Activated T-helper 1 cell treated with anti-CD3 and anti-CD28 coated beads, Interleukin-12 subunit alpha, Interleukin-12 subunit beta, Interleukin-2, Interleukin-4 antibody, amounts not matched to agents 30 ng/mL and 10 ng/mL and 1 ng/mL, durations not matched to agents 14 hours and 24 hours and 36 hours (primary cell): ENCODE measurements at regions not wholly inside any gene's neighbourhood (a gene's known extent, or its start where the extent isn't known, plus 50 kb on each side); places are given as distances from the start of the nearest gene placed in this dataset.

Source experiments
- DNase-seq: peaks from one replicate; pipeline ENCODE4 v3.0.0; 2021; ENCODE audit warnings: low spot score
- H3K27ac Mint-ChIP-seq: one replicate; pipeline ENCODE4 v1.8.0; 2021; ENCODE audit warnings: mild to moderate bottlenecking, mixed read lengths
- H3K27me3 Mint-ChIP-seq: one replicate; pipeline ENCODE4 v1.8.0; 2022; ENCODE audit warnings: mild to moderate bottlenecking, moderate library complexity, mixed read lengths; ENCODE audit not compliant: insufficient read depth
- H3K36me3 Mint-ChIP-seq: one replicate; pipeline ENCODE4 v1.8.0; 2021; ENCODE audit warnings: low read depth, mixed read lengths
- H3K4me1 Mint-ChIP-seq: one replicate; pipeline ENCODE4 v1.8.0; 2021; ENCODE audit warnings: low read depth, mixed read lengths
- H3K4me3 Mint-ChIP-seq: one replicate; pipeline ENCODE4 v1.8.0; 2021; ENCODE audit warnings: mild to moderate bottlenecking, moderate library complexity, mixed read lengths
- H3K9me3 Mint-ChIP-seq: one replicate; pipeline ENCODE4 v1.8.0; 2021; ENCODE audit warnings: mixed read lengths
- intact Hi-C: fragments of 100-400 bp; cut with micrococcal nuclease; formaldehyde crosslinking; loops from one replicate; pipeline ENCODE4 v1.15.1; 2024

GRCh38 chr2:18649502-18650135, 60.2 kb upstream of the NT5C1B start:
- Mint-ChIP-seq H3K36me3 (no peaks in the 10 kb centered on the region), H3K27ac (no peak overlapping the region)
- DNase-seq: no peak

GRCh38 chr2:18648161-18648560, 58.8 kb upstream of the NT5C1B start:
- no peak overlapping the region for H3K4me3 Mint-ChIP-seq
- H3K4me1 Mint-ChIP-seq: no peaks in the 10 kb centered on the region
- no peaks in the 10 kb centered on the region for H3K36me3 Mint-ChIP-seq
- H3K9me3 Mint-ChIP-seq: no peaks in the 10 kb centered on the region
- no peak for DNase-seq
- no peaks in the 10 kb centered on the region for H3K27me3 Mint-ChIP-seq
- H3K27ac Mint-ChIP-seq: no peak overlapping the region
- intact Hi-C loops: no loop called here

More at GRCh38 chr2:18649502-18650135, 60.2 kb upstream of the NT5C1B start:
- Mint-ChIP-seq H3K27me3 (no peaks in the 10 kb centered on the region), H3K4me1 (no peaks in the 10 kb centered on the region), H3K9me3 (no peaks in the 10 kb centered on the region), H3K4me3 (no peak overlapping the region)
- intact Hi-C loops: no loop called here

GRCh38 chr2:18647731-18648130, 58.4 kb upstream of the NT5C1B start:
- Mint-ChIP-seq H3K9me3 (no peaks in the 10 kb centered on the region), H3K4me3 (no peak overlapping the region), H3K27ac (no peak overlapping the region), H3K4me1 (no peaks in the 10 kb centered on the region), H3K27me3 (no peaks in the 10 kb centered on the region), H3K36me3 (no peaks in the 10 kb centered on the region)
- intact Hi-C loops: no loop called here
- no peak for DNase-seq

- Mint-ChIP-seq H3K27me3 (no peaks in the 10 kb centered on the region), H3K36me3 (no peaks in the 10 kb centered on the region), H3K27ac (no peak overlapping the region), H3K4me1 (no peaks in the 10 kb centered on the region), H3K4me3 (no peak overlapping the region), H3K9me3 (no peaks in the 10 kb centered on the region)
- DNase-seq: no peak
- intact Hi-C loops: no loop called here
Observed at GRCh38 chr2:18645315-18645714, 55.9 kb upstream of the NT5C1B start.

- Mint-ChIP-seq H3K27ac (no peak overlapping the region), H3K4me3 (no peak overlapping the region), H3K36me3 (no peaks in the 10 kb centered on the region), H3K4me1 (no peaks in the 10 kb centered on the region), H3K9me3 (peaks cover 2% of the 10 kb centered on the region), H3K27me3 (no peaks in the 10 kb centered on the region)
- intact Hi-C loops: no loop called here
- DNase-seq: no peak
Observed at GRCh38 chr2:18644115-18644462, 54.7 kb upstream of the NT5C1B start.

- Mint-ChIP-seq H3K27ac (no peak overlapping the region), H3K4me1 (no peaks in the 10 kb centered on the region), H3K9me3 (peaks cover 4% of the 10 kb centered on the region), H3K36me3 (no peaks in the 10 kb centered on the region), H3K27me3 (no peaks in the 10 kb centered on the region), H3K4me3 (no peak overlapping the region)
- DNase-seq: no peak
- intact Hi-C loops: no loop called here
Observed at GRCh38 chr2:18643326-18644114, 54.2 kb upstream of the NT5C1B start.

- no peak for DNase-seq
- H3K27me3 Mint-ChIP-seq: no peaks in the 10 kb centered on the region
- no peak overlapping the region for H3K27ac Mint-ChIP-seq
- no peaks in the 10 kb centered on the region for H3K4me1 Mint-ChIP-seq
- H3K36me3 Mint-ChIP-seq: no peaks in the 10 kb centered on the region
- peaks cover 20% of the 10 kb centered on the region for H3K9me3 Mint-ChIP-seq
- intact Hi-C loops: no loop called here
- no peak overlapping the region for H3K4me3 Mint-ChIP-seq
Observed at GRCh38 chr2:18641823-18642222, 52.5 kb upstream of the NT5C1B start.

- Mint-ChIP-seq H3K27ac (no peak overlapping the region), H3K4me3 (no peak overlapping the region), H3K27me3 (no peaks in the 10 kb centered on the region), H3K36me3 (no peaks in the 10 kb centered on the region), H3K4me1 (no peaks in the 10 kb centered on the region), H3K9me3 (peaks cover 30% of the 10 kb centered on the region)
- intact Hi-C loops: no loop called here
- no peak for DNase-seq
Observed at GRCh38 chr2:18639756-18640453, 50.5 kb upstream of the NT5C1B start.
